Astrocyte of the spinal cord (primary cell): ENCODE measurements at regions not wholly inside any gene's neighbourhood (a gene's known extent, or its start where the extent isn't known, plus 50 kb on each side); places are given as distances from the start of the nearest gene placed in this dataset.

Experiments
- DNase-seq: peaks from one replicate; pipeline ENCODE4 v3.0.0; 2011; ENCODE audit warnings: low read depth, low spot score
- H3K4me3 ChIP-seq: 2 replicates; pipeline ENCODE4 v1.5.1; 2011; ENCODE audit warnings: low read depth, mild to moderate bottlenecking, low read length, moderate library complexity
- in situ Hi-C: cut with HindIII; loops from 2 replicates; pipeline ENCODE4 v1.10.0; 2017; ENCODE audit warnings: low sequenced_read_pairs
- TF ChIP-seq, protein P1 (sequence below): IDR thresholded peaks from 2 replicates; pipeline ENCODE4 v1.5.1; 2012; ENCODE audit warnings: low read depth, mild to moderate bottlenecking, low read length, inconsistent platforms

DNA sequence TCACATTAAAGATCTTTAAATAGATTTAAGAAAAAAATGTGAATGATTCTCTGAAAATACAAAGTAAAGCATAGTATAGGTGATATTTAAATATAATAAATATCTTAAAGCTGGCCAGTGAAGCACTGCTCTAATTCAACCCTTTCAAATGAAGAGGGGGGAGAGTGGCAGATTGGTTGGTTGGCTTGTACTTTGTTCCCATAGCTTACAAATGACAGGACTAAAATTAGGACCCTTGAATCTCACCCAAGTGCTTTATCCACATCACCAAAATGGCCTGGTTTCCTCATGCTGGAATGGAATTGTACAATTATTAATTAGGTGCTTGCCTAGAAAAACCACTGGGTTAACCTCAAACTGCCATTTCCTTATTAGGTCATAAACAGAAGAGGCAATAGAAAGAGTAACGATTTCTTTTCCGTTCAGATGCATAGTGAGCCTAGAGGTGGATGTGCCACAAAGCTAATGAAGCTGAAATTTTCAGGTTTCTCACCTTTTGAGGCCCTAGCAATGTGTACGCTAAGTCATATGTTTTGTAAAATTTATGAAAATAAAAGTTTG lies 354.5 kb upstream of the CDH6 start:
- TF ChIP-seq, protein P1, sequence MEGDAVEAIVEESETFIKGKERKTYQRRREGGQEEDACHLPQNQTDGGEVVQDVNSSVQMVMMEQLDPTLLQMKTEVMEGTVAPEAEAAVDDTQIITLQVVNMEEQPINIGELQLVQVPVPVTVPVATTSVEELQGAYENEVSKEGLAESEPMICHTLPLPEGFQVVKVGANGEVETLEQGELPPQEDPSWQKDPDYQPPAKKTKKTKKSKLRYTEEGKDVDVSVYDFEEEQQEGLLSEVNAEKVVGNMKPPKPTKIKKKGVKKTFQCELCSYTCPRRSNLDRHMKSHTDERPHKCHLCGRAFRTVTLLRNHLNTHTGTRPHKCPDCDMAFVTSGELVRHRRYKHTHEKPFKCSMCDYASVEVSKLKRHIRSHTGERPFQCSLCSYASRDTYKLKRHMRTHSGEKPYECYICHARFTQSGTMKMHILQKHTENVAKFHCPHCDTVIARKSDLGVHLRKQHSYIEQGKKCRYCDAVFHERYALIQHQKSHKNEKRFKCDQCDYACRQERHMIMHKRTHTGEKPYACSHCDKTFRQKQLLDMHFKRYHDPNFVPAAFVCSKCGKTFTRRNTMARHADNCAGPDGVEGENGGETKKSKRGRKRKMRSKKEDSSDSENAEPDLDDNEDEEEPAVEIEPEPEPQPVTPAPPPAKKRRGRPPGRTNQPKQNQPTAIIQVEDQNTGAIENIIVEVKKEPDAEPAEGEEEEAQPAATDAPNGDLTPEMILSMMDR: no peak
- H3K4me3 ChIP-seq: no peak overlapping the region
- peak; percentile 23 for DNase-seq
- in situ Hi-C loops: no loop called here

DNA sequence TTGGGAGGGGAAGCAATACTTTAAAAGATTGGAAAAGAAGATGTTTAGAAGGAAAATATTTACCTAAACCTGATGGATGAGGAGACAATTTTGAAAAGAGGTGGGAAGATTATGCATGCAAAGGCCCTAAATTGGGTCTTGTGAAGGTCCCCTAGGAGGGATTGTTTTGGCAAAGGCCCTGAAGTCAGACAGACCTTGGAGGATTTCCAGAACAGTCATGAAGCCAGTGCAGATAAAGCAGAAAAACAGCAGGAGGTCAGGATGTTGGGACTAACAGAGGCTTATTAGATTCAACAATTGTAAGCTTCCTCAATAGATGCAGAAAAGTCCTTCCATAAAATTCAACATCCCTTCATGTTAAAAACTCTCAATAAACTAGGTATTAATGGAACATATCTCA lies 361.0 kb upstream of the CDH6 start:
- H3K4me3 ChIP-seq: no peak overlapping the region
- DNase-seq: peak; percentile 49
- in situ Hi-C loops: no loop called here

DNA sequence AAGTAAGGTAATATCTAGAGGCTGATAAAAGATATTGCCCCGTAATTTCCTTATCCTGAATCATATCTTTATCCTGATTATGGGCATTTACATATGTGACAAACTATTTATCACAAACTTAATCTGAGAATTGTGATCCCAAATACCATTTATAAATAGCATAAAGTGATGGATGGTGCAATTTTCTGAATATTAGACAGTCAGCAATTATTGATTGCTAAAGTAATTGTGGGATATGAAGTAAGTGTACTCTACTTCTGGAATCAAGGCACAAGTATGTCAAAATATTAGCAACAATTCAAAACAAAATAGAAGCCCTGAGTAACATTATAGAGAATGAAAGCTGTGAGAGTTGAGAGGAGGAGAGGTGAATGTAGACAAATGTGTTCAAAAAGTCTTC lies 361.9 kb upstream of the CDH6 start:
- in situ Hi-C loops: no loop called here
- no peak overlapping the region for H3K4me3 ChIP-seq
- no peak for DNase-seq
- TF ChIP-seq, protein P1: no peak

More for the DNA sequence above, 361.0 kb upstream of the CDH6 start:
- TF ChIP-seq, protein P1: no peak

DNA sequence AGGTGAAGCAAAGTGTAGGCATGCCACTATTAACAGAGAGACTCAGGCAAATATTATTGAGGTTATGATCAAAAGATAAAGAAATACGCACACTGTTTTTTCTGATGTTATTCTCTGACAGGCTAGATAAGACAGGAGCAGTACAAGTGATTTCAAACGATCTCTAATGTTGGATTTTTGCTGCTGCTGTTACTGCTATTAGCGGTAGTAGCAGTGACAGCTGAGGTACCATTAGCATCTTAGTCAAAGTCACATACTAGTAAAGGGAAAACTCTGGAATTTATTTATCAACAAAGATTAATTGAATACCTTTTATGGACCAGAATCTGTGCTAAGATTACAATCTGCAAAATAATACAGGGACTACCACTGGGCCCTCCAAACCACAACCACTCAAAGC lies 362.4 kb upstream of the CDH6 start:
- no peak for DNase-seq
- in situ Hi-C loops: no loop called here
- TF ChIP-seq, protein P1: no peak
- H3K4me3 ChIP-seq: no peak overlapping the region

DNA sequence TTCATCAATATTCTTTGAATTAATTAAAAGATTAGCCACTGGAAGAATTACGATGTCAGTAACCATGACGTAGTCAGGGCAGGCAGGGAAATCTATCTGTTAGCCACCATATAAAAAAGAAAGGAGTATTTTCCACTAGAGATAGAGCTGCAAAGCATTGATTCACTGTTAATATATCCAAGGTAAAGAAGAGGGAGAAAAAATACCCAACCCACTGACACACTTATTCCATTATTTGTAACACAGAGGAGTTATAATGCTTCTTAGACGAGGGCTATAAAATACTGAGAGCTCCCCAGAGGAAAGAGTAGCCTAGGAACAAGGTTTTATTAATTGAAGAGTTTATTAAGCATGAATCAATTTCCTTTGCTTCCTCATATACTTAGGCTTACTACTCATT lies 382.2 kb upstream of the CDH6 start:
- TF ChIP-seq, protein P1: no peak
- DNase-seq: no peak
- no peak overlapping the region for H3K4me3 ChIP-seq
- in situ Hi-C loops: no loop called here

DNA sequence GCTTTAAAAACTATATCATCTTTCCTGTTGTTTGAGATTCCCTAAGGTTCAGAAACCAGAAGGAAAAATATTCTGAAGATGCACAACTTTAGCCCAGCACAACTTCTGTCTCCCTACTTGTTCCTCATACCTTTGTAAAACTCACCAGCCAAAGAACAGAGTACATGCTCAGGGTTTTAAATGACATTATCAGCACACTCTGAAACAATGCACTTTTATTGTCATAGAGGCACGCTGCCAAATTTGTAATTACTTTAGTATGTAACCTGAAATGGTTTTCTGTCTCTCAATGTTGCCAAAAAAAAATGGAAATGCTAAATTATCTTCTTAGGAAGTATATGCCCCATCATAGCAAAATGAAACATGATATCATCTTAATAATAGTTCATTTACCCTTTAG lies 383.6 kb upstream of the CDH6 start:
- in situ Hi-C loops: no loop called here
- TF ChIP-seq, protein P1: no peak
- DNase-seq: no peak
- no peak overlapping the region for H3K4me3 ChIP-seq

DNA sequence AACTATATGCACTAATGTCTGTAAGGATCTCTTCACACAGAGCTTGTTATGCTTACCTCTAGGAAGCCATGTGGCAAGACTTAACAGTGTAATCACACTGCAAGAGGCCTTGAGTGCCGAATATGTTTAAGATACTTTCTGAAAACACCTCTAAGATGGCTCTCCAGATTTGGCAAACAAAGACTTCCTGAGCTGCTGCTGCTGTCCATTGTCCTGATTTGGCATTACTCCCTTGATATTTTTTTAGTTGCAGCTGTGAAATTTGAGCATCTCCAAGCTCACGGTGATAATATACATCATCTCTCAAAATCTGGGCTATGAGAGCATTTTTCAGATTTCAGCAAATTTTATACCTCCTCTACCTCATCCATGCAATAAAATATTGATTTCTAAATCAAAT lies 384.5 kb upstream of the CDH6 start:
- DNase-seq: peak; percentile 51

More for the DNA sequence above, 384.5 kb upstream of the CDH6 start:
- in situ Hi-C loops: no loop called here
- no peak overlapping the region for H3K4me3 ChIP-seq
- TF ChIP-seq, protein P1: no peak
